GM23338 (cell line): ENCODE measurements at regions not wholly inside any gene's neighbourhood (a gene's known extent, or its start where the extent isn't known, plus 50 kb on each side); places are given as distances from the start of the nearest gene placed in this dataset.

Source experiments
- CTCF ChIP-seq, 2 experiments: fragments of 200-600 bp in 1 of 2; sonication (generic) in 1 of 2; conservative IDR thresholded peaks; 2 replicates each; pipeline versions ENCODE4 v1.5.1 to v1.6.1; 2016 to 2017; ENCODE audit warnings: antibody characterized with exemption in 2 of 2, low read depth in 2 of 2, mild to moderate bottlenecking in 2 of 2, moderate library complexity in 1 of 2
- ETS1 ChIP-seq: IDR thresholded peaks from 2 replicates; pipeline ENCODE4 v1.6.1; 2016; ENCODE audit warnings: antibody characterized with exemption
- EZH2phosphoT487 ChIP-seq: fragments of 200-600 bp; sonication (generic); IDR thresholded peaks from one replicate; pipeline ENCODE4 v1.8.1; 2018; ENCODE audit warnings: antibody characterized with exemption; ENCODE audit not compliant: unreplicated experiment
- REST ChIP-seq: IDR thresholded peaks from one replicate; pipeline ENCODE4 v1.6.1; 2018; ENCODE audit warnings: antibody characterized with exemption; ENCODE audit not compliant: unreplicated experiment

GRCh38 chr16:80015566-80015965 is 415.0 kb upstream of the MAF start:
- TF ChIP-seq CTCF (conservative IDR thresholded peaks at IDR 0.05; ENCODE audit: low read depth in 2 of 2) (no peak), ETS1 (no peak), EZH2phosphoT487 (no peak), REST (no peak)
